NCI-H526 treated with DMSO at 0.1 percent for 48 hours (cell line): ENCODE measurements at regions not wholly inside any gene's neighbourhood (a gene's known extent, or its start where the extent isn't known, plus 50 kb on each side); places are given as distances from the start of the nearest gene placed in this dataset.

ENCODE experiments used
- DNase-seq: peaks from one replicate; lab custom pipeline; 2025; lab: John Stamatoyannopoulos, UW

GRCh38 chr21:27818847-27819246 is 852.0 kb upstream of the ADAMTS5 start:
- DNase-seq, result no peak

DNA sequence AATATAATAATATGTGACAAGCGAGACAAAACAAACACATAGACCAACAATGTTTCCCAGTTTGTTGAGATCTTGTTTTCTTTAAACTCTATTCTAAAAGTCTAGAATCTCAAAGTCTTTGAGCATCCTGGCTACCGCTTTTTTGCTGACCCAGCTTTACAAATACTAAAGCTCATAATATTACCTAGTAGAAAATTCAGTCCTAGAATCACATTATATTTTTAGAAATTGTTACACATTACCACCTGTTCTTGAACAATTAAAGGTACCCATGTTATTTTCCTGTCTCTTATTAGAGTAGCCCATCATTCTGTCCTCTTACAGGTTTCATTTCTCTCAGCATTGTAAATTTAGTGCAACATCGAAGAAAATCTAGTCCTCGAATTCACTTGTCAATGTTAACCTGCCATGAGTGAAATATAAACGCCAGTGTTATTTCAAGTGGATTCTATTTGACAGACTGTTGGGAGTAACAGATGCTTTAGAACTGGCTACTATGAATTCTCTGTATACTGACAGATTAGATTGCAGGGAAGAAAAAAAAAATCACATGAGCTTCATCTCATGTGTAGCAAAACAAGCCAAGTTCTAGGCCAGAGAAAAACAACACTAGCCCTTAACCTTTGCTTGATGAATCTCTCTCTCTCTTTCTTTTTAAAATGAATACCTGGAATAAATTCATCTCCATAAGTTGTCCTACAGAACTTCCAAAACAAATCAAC is 851.2 kb upstream of the ADAMTS5 start:
- no peak for DNase-seq

GRCh38 chr21:27817074-27817473 is 850.2 kb upstream of the ADAMTS5 start:
- DNase-seq, result no peak

DNA sequence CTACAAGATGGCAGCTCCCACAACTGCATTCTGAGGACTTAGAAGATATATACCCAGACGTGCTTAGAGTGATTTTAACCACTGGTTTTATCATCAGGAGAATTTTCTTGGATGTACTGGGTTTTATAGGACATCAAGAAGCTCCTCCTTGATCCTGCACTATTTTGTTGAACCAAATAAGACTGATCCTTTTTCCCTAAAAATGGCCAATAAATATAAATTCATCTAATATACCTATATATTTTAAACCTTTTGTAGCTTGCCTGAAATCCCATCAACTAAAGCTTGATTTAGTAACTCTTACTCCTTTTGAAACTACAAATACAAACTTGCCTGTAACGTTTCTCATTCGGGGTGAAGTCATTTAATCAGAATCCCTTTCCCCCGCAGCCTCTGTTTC is 849.4 kb upstream of the ADAMTS5 start:
- no peak for DNase-seq

- no peak for DNase-seq
Measured at GRCh38 chr21:27814226-27814625, 847.3 kb upstream of the ADAMTS5 start.

DNA sequence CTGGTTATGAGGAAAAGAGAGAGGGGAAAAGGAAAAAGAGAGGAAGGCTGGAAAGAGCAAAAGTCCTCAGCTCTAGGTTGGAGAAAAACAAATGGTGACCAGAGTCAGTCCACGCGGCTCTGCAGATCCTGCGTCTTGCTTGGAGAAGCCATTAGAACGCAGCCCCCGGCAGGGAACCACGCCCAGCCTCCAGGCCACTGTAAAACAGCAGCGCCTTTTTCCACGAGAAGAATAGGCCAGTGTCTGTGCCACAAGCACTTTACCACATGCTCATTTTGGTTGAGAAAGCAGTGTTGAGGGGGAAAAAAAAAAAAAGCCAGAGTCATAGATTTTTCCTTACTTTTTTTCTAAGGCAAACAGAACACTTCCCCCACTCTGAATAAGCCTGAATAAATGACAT is 846.9 kb upstream of the ADAMTS5 start:
- DNase-seq, result no peak

- no peak for DNase-seq
Measured at GRCh38 chr21:27813344-27813743, 846.5 kb upstream of the ADAMTS5 start.

DNA sequence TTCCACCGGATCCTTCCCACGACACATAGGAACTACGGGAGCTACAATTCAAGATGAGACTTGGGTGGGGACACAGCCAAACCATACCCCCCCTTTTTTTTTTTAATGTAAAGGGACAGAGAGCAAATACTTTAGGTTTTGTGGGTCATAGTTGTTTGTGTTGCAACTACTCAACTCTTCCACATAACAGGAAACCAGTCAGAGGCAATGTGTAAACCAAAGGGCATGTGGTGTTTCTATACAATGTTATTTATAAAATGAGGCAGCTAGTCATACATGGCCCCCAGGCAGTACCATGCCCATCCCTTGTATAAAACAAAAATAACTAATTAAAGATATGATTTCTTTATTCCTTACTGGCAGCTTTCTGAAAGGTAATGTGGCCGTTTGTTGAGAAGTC is 845.4 kb upstream of the ADAMTS5 start:
- no peak for DNase-seq

- DNase-seq, result no peak
Measured at GRCh38 chr21:27808923-27809322, 842.0 kb upstream of the ADAMTS5 start.

- no peak for DNase-seq
Measured at GRCh38 chr21:27807596-27807995, 840.7 kb upstream of the ADAMTS5 start.

- no peak for DNase-seq
Measured at GRCh38 chr21:27806281-27806680, 839.4 kb upstream of the ADAMTS5 start.

GRCh38 chr21:27805696-27806095 is 838.8 kb upstream of the ADAMTS5 start:
- DNase-seq, result no peak

DNA sequence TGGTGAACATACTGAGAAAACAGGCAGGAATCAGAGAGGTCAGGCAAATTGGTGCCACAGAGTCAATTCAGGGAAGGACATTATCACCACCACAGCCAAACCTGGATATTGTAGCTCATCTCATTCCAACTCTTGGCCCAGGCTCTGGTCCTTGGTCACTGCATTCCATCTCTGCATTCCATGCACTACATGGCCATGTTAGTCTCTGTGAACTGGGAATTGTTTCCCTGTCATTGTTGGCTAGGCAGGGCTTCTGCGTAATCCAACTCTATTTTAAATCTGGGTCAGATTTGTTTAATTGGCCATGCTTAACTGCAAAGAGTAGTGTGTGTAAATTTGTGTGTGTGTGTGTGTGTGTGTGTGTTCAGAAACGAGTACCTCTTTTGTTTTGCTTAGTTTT is 837.6 kb upstream of the ADAMTS5 start:
- no peak for DNase-seq

GRCh38 chr21:27803571-27803970 is 836.7 kb upstream of the ADAMTS5 start:
- no peak for DNase-seq

DNA sequence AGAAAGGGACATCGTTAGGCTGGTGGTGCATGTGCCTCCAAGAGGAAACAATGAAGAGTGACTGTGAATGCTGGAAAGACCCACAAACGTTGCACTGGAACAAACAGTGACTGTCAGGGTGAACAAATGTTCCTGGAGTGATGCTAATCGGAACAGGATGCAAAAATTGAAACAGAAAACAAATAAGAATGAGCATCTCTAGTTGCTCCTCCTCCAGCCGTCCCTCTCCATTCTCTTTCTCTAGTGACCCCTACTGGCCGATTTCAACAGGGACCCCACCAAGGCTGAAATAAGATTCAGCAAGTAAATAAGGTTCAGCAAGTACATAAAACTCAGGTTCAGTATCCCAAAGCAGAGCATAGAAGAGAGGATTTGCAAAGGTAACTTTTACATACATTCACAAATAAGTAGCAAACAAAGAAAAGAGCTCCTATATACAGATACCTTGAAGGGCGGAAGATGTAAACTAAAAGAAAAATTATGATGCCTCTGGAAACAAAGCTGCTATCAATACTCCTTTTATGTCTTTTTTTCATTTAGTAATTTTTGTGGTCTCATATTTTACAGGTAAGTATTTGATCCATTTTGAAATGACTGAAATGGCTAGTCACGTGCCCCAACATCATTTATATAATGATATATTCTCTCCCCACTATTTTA is 836.1 kb upstream of the ADAMTS5 start:
- DNase-seq, result no peak

DNA sequence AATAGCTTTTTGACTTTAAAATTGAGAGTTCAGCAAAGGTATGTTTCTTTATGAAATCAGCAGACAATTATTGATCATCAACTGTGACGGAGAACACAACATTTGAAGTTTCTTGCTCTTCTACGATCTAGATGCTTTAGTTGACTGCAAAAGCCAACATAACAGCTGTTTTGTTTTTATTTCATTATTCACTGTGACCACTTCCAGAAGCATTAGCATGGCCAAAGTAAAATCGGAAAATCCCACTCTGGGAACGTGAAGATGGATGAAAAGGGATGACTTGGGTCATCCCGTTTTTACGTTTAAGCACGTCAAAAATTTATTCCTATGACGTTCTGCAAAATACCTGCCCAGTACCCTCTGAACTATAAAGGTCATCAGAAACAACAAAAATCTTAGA is 833.0 kb upstream of the ADAMTS5 start:
- DNase-seq, result no peak

DNA sequence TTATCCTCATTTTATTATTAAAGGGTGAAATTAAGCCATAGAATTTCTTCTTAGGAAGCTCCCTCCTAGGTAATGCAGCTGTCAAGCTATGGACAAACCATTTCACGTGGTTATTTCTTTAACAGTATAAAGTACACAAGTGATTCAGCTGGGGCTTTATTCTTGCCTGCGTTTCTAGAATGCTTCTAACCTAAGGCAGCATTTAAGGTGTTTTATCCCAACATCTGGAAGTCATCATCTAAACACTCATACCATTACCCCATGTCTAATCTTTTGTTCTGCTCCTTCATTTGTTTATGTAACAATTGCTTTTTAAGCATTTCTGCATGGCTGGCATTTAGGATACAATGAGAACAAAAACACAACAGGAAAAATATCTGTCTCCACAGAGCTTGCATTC is 829.2 kb upstream of the ADAMTS5 start:
- DNase-seq, result no peak

- DNase-seq, result no peak
Measured at GRCh38 chr21:27795418-27795817, 828.5 kb upstream of the ADAMTS5 start.

DNA sequence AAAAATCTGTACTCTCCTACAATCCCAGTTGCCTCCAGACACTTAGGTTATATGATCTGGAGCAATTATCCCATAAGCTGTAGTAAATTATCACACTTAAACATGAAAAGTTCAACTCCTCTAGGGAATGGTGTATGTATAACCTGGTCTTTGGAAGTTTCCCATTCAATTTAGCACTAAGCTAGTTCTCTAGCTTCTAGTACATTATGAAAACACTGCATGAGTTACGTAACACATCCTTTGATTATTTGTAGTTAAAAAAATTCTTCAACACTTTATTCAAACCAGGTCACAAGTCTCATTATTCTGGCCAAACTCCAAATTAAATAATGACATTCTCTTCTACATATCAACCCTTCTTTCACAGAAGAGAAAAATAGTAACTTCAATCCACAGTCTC is 827.0 kb upstream of the ADAMTS5 start:
- DNase-seq, result no peak

DNA sequence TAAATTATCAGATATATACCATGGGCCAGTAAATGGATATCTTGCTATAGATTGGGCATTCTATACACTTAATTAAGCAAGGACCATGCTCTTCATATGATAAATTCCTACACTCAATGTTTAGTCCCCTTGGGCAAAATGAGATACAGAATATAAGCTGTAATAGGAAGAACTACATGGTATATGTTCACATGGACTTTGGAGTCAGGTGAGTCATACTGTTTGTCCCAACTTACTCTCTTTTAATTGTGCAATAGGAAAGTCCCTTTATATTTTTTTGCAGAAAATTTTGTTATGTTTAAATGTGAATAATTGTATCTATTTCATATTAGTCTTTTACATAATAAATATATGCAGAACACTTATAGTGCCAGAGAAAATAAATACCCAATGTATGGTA is 820.2 kb upstream of the ADAMTS5 start:
- DNase-seq, result no peak

DNA sequence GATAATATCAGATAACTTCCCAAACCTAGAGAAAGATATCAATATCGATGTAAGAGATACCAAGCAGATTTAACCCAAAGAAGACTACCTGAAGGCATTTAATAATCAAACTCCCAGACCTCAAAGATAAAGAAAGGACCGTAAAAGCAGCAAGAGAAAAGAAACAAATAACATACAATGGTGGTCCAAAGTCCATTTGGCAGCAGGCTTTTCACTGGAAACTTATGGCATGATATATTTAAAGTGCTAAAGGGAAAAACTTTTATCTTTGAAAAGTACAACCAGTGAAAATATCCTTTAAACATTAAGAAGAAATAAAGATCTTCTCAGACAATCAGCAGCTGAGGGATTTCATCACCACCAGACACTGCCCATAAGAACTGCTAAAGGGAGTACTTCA is 812.7 kb upstream of the ADAMTS5 start:
- DNase-seq, result no peak

- DNase-seq, result no peak
Measured at GRCh38 chr21:27776925-27777553, 810.2 kb upstream of the ADAMTS5 start.

DNA sequence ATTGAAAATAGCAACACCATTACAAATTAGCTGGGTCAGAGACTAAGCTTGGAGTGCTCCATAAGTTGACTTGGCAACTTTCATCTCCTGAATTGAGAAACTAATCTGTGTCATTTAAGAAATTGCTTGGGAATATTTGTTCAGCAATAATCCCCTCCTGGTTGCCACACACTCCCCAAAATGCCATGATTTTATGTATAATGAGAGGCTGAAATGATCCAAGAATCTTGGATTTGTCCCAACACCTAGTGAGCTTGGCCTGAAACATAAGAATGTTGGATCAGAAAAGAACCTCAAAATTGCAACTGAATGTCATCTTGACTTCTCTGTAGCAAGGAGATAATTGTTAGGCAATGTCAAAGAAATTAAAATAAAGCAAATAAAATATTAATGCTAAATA is 805.9 kb upstream of the ADAMTS5 start:
- DNase-seq, result no peak
